NCI-H460 (cell line): ENCODE measurements at regions not wholly inside any gene's neighbourhood (a gene's known extent, or its start where the extent isn't known, plus 50 kb on each side); places are given as distances from the start of the nearest gene placed in this dataset.

ENCODE experiments used
- DNase-seq: peaks from one replicate; pipeline ENCODE4 v3.0.0-alpha.2; 2016; ENCODE audit warnings: low read depth; ENCODE audit errors: extremely low read depth

DNA sequence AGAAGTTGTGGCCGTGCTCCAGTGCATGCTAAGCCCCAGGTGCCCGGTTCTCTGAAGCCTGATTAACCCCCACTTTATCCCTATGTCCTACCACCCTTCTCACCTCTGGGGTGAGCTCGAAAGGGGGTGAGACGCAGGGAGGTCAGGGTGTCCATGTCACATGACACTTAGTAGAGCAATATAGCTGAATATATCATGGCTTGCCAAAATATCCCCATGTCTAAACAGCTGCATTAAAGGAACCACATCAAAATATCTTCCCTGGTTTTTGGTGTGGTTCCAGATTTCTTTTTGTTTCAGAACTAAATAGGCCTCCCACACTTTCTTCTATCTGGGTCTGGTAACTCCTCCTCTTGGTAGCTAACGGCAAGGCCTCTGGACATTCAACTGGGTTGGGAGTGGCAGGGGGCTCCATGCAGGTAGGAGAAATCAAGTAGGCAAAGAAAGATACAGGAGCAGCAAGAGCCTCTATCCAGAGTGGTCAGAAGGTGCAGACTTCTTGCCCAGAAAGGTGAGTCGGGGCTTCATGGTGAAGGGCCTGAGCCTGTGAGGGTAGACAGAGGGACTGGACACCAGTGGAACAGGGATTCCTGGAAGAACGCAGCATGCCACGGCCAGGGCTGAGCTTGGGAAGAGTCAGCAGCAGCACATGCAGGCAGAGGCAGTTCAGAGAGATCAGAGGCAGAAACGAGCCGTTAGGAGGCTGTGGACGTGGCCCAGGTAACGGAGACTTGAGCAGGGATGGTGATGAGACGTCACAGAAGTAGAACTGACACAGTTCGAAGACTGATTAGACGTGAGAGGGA, 202.8 kb upstream of the DIO3 start:
- DNase-seq = no peak

DNA sequence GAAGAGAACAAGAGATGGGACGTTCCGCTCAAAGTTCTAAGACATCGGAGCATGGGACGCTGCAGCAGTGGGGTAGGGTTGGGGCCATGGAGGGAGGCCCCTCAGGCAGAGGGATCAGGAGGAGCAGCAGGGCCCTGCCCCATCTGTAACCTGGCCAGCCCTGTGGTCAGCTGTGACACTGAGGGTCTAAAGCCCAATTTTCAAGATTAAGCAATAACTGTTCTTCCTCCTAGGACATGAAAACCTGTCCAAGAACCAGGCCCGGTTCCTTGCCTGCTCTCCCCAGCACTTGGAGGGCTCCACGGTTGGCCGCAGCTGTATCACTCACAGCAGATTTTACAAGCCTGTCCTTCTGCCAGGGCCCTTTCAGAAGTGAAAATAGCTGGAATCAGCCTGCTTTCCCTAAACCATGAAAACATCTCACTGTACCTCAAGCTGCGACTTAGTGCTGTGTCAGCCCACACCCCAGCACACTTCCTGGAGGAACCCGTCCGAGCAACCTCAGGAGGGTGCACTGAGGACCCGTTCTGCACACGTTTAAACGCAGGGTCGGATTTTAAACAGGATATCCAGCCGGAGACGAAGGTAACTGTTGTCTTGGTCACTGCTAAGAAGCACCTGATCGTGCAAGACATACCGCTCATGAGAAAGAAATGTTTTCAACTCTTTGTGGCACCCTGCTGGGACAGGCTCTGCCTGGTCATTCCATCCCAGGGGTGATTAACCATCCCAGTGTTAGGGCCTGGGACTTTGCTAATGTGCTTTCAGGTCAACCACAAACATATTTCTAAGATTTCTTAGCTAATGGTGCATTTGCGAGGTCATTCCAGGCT, 201.9 kb upstream of the DIO3 start:
- DNase-seq = no peak

DNA sequence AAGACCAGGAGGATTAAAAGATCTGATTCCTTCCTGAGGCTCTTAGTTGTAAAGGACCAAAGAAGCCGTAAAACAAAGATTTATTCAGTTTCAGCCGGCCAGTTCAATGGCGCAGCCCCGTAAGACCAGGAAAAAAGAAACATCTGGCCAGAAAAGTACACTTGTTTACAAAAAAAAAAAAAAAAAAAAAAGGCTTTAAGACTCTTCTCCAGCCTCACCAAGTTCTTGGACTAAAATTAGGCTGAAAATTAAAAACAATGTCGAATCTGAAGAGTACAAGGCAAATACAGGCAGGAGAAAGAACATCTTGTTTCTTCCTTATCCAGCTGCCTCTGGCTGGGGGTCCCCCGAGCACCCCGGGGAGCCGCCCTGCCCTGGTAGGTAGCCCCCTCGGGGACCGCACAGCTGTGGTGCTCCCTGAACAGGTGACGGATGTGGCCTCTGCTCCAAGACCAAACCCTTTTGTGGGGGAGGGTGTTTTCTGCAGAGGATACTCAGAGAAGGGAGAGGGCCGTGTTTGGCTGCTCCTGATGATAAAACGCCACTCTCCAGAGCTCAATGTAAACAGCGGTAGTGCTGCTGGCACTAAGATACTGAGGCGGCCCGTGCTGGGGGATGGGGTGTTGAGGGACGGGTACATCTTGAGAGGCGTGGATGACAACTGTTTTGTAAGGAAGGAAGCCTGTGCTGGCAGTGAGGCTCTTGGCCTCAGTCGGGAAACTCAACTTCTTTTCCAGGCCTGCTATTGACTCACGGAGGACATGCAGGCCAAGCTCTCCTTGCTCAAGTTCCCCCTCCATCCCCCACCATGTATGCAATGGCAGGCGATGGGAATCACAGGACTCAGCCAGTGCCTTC, 201.0 kb upstream of the DIO3 start:
- DNase-seq = no peak

DNA sequence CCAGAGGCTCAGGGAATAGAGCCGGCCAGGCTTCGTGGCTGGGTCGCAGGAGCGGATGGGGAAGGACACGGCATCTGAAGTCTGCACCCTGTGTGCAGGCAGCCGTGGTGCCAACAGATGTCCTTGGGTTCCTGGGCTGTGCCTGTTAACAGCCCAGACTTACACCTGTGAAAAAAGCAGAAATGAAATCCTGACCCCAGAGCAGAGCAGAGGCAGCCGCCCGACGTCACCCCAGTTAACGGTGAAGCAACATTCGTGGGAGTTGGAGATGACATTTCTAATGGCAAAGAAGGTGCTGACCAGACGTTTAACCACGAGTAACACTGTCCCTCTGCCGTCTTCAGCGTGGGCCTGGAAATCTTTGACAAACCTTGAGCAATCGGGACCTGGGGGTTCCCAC, 200.3 kb upstream of the DIO3 start:
- DNase-seq = no peak

DNA sequence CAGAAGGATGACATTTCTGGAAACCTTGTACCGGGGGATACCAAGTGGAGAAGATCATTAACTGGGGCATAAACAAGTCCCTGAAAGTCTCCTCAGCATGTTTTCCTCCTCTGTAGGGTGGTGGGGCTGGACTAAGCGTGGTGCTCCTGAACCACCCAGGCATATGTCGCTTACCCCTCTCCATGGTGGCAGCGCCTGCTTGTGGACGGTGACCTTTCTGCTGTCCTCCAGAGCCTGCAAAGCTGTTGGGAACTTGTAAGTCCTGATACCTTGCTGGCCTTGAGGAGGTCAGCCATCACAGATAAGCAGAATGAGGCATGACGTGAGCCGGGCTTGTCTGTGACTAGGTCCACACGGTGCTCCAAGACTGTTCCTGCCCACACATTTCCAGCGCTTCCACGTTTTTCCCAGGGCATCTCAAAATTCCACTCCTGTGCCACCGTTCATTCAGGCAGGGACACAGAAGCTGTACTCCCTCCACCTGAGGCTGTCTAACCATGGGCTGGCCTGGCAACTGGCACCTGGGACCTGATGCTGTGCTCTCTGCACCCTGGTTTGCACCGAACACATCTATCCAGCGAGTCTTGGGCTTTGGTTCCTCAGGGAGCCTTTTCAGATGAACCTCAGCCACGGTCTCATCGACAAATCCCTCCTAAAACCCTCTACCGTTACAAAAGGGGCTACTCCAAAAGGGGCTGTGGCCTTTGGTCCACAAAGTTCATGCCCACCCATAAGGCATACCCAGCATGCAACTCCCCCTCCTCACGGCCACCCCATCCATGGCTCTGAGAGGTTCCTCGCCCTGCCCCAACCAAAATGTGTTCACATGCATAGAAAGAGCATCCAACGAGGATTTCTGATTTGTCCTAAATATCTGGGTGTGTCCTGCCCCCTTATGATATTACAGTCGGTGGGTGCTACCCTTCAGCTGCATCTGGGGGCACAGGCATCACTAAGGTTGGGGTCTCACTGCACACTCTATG, 199.6 kb upstream of the DIO3 start:
- DNase-seq = no peak

DNA sequence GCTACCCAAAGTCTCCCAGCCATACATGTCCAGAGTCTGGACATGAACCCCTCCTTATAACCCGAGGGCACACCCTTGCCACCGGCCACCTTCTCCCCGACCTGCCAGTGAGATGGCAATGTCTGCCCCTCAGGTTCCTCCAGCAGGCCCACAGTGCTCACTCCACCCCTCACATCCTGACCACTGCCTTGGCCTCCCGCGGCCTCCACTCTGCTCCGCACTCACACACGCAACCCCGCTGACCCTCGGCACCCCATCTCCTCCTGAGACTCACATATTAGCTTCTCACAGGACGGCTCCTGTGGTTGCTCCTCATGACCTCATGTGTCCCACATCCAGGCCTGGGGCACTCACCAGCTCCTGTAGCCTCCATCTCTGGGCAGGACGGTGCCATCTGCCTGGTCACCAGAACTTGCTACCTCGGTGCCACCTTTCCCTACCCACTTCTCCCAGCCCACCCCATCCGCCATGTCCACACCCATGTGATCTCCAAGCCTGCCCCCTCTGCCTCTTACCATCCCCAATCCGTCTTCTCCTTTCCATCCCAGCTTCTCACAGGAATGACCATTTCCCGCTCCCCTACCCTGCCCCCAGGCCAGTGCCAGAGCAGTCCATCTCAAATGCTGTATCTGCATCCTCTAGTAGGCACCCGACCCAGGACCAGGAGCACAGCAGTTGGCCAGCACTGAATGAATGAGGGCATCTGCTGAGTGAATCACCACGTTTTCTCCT, 198.6 kb upstream of the DIO3 start:
- no peak for DNase-seq

DNA sequence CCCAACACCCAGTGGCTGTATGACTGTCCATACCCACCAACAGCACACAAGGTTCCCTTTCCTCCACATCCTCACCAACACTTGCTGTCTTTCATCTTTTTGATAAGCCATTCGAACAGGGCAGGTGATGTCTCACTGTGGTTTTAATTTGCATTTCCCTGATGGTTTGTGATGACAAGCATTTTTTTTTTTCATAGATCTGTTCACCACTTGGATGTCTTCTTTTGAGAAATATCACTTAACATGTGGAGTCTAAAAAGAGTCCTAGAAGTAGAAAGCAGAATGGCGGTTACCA, 198.1 kb upstream of the DIO3 start:
- no peak for DNase-seq

DNA sequence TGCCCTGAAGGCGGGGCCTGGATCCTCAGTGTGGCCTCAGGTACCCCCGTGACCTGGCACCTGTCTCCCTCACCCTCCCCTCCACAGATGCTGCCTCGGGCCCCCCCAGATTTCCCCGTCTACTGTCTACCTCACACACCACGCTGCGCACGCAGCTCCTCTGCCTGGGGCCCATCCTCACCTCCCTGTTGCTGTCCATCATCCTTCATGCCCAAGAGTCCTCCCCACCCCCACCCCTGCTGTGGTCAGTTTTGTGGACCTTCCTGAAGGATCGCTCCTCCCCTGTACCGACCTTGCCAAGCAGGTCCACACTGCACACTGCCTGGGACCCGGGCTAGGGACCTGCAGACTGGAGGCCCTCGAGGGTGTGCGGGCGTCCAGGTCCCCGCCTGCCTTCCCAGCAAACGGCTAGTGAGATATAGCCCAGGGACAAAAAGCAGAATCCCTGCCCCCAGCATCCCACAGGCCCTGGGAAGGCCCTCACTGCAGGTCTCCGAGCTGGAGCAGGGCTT, 197.4 kb upstream of the DIO3 start:
- DNase-seq = no peak

DNA sequence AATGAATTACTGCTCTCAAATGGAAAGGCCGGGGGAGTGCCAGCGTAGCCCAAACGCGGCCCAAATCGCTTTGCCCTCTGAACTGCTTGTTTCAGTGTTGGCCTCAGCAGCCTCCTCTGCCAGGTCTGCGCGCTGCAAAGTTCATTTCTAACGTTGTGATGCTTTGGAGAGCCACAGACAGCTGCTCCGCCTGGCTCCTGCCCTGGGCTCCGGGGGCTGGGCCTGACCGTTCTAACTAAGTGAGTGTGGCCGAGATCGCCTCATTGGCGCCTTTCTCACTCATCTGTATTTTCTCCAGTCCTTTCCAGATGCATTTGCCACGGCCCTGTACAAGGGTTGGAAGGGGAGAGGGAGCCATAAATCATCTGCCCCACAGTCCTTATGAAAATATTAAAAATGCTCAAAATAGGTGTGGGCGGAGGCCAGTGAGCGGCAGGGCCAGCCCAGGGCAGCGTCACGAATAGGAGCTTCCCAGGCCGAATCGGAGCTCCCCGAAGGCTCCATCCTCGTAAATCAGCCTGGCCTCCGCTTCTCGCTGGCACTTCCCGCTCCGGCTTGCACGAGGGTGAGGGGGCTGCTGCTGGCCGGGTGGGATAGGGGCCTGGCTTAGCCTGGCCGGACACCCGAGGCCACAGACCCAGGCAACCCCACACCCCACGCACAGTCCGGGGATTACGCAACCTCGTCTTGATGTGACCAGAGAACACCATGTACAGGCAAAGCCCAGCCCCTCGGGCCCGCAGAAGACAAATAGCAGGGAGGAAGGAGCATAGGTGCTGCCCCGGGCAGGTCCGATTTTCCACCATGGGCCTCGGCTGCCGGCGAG, 196.6 kb upstream of the DIO3 start:
- DNase-seq = no peak

DNA sequence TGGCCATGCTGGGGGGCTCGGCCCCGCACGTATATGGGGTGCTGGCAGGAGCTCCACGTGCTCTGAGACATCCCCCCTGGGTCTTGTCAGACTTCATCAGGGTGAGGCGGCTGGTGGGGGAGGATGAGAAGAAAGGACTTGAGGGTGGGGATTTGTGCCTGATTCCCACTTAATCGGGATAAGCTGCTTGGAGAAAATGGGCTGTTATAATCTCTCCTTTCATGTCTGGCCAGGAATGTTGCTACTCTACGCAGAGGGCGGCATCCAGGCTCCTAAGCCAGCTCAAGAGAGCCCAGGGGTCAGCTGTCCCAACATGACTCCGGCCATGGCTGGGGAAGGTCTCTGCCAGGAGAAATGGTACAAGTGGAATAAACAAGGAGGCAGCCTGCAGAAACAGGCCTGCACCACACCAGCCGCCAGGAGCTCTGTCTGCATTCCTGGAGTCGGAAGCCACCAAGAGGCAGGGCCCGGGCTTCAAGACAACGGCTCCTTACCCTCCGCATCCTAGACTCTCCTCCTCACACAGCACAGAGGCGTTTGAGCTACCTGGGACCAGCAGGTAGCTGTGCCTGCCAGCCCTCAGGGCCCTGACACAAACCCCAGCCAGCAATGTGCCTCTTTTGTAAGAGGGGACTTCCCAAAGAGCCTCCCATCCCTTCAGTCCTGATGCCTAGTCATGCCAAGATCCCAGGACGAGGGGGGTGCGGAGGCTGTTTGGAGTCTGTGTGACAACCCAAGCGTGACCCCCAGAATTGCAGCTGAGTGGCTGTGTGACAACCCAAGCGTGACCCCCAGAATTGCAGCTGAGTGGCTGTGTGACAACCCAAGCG, 195.8 kb upstream of the DIO3 start:
- no peak for DNase-seq

DNA sequence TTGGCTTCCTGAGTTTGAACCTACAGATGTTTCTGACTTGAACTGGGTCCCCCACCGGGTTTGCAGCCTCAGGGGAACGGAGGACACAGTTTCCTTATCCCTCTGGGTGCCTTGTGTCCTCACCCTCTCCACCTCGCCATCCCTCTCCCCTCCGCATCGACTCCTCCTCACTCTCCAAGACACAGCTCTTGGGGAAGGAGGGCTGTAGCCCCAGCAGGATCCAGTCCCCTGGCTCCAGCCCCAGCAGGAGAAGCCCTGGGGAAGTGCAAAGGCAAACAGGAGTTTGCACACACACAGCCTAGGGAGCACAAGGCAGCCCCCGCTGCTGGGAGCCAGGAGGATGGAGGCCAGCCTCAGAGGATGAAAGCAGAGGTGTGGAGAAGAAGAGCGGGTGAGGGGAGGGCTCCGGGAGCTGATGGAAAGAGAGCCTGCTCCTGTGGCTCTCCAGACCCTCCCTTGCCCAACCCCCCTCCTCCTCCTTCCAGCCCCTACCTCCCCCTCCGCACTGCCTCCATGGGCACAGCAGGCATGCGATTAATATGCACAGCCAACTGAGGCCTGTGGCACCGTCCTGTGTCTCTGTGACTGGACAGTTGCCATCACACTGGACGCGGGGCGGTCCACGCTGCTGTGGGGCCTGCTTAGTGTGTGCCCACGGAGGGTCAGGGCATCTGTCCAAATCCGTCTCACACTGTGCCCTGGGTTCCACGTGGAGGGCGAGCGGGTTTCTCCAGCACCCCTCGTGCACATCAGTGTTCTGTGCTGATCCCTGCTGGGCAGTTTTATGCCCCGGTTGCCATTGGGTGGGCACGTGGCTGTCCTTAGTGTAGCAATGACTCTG, 193.7 kb upstream of the DIO3 start:
- DNase-seq = no peak

DNA sequence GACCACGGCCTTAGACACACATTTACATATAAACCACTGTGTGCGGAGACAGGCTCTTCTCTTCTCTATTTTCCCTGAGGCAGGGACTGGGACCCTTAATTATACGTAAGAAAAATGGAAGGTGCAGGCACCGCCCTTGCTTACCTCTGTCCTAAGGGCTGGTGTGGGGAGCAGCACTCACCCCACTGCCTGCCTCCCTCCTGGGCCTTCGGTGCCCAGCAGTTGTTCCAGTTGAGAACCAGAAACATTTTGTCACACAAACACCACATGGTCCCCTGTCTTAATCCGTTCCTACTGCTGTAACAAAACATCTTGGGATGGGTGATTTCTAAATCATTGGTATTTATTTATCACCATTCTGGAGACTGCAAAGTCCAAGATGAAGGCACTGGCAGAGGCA, 192.7 kb upstream of the DIO3 start:
- DNase-seq = no peak

DNA sequence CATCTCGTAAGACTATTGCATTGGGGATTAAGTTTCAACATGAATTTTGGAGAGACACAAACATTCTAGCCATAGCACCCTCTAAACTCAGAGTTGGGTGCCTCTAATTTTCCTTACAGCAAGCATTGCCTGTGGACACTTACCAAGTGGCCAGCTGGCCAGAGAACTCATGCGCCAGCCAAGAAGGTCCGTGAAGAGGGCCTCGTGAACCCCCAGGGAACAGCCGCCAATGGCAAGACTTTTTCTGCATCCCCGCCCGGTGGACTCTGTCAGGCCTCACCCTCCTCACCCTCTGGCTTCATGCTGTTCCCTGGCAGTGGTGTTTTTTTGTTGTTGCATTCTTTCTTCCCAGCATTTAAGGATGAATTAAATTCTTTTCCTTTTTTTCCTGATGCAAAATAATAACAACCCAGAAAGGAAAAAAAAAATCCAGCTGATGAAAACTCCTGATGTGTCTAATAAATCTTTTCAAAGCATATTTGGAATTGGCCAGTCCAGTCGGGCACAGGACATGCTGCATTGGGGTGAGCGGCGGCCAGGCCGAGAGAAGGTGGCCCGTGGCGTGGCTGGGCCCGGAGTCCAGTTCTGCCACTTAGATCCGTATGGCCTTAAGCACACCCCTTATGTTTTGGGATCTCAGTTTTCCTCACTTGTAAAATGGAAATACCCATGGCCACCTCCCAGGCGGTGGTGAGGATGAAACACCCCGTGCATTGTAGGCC, 191.9 kb upstream of the DIO3 start:
- no peak for DNase-seq

DNA sequence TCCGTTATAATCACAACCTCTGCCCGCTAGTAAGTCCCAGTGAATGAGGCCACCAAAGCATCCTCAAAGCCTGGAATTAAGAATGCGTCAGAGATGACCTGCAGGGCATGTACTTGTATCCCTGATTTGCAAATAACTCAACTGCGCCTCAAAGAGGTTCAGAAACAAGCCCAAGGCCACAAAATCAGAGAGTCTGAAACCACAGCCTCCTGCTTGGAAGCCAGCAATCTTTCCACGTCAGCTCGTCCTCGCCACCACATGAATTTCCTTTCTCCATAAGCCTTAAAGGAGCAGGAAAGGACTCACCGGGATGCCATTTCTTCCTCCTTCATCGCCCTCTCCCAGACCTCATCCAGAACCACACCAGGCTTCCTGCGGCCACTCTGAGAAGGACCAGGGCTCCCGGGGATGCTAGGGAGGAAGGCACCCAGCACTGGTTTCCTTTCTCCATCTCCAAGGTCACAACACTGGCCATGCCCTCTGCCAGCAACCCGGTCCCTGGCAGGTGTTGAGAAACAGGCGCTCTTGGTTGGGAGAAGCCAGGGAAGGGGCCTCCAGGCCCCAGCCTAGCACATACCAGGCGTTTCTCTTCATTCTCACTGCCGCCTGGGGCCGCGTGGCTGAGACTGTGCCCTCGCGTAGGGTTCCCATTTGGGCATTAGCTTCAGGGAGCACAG, 191.2 kb upstream of the DIO3 start:
- DNase-seq = no peak
